HG02973 (cell line): ENCODE measurements at regions not wholly inside any gene's neighbourhood (a gene's known extent, or its start where the extent isn't known, plus 50 kb on each side); places are given as distances from the start of the nearest gene placed in this dataset.
A peak's percentile ranks its signal among the peaks of the same experiment; 100 is the strongest.

Source experiments
- ATAC-seq: cut with Tn5 transposase; IDR thresholded peaks from one replicate; pipeline ENCODE4 v1.9.1; 2021; ENCODE audit warnings: moderate library complexity; ENCODE audit not compliant: unreplicated experiment

GRCh38 chr1:80278936-80279335 lies 1272.4 kb upstream of the ADGRL4 start:
- no peak for ATAC-seq

- ATAC-seq: no peak
Measured at GRCh38 chr1:80274256-80274655, 1267.7 kb upstream of the ADGRL4 start.

GRCh38 chr1:80272495-80272894 lies 1266.0 kb upstream of the ADGRL4 start:
- no peak for ATAC-seq

- ATAC-seq: no peak
Measured at GRCh38 chr1:80258659-80259058, 1252.1 kb upstream of the ADGRL4 start.

- ATAC-seq: no peak
Measured at GRCh38 chr1:80251591-80251990, 1245.1 kb upstream of the ADGRL4 start.

DNA sequence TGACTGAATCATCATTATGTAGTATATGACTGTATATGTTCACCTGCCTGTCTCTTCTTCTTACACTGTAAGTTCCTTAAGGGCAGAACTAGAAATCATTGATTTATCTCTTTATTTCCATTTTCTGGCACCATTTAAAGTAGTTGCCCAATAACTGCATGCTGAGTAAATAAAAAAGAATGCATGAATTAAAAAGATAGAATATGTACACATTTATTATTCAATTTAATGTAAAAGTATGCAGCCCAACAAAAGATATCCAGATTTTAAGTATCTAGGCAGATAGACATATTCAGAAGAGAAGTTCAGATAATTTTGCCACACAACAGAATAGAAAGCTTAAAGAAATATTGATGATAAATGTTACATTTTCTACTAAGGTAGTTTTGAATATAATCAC lies 1244.6 kb upstream of the ADGRL4 start:
- no peak for ATAC-seq

DNA sequence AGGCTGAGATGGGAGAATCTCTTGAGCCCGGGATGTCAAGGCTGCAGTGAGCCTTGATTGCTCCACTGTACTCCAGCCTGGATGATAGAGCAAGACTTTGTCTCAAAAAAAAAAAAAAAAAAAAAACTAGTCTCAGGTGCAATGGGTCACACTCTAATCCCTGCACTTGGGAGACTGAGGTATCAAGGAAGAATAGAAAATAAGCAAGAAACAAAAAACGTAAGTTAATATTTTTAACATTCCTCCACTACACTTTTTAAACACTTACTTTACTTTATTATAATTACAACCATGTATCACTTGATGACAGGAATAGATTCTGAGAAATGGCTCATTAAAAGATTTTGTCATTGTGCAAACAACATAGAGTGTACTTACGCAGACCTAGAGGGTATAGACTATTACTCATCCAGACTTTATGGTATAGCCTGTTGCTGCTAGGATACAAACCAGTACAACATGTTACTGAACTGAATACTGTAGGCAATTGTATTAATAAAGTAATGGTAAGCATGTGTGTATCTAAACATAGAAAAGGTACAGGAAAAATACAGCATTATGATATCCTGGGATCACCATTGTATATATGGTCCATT lies 1244.1 kb upstream of the ADGRL4 start:
- ATAC-seq: no peak

DNA sequence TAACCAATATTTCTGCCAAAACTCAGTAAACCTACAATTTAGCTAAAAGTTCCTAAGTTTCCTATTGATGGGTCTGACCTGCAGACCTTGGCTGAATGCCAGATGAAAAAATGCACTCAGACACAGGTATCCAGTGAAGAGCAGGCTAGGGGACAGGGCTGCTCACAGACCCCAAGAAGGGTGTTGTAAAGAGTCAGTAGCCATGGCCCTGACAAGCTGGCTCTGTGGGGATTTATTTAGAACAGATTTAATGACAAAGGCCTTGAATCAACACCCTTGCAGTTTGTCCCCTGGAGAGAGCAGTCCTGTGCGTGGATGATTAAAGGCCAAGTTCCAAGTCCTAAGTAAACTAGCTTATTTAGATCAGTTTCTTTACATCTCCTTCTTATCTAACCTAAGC lies 1243.2 kb upstream of the ADGRL4 start:
- ATAC-seq: no peak

GRCh38 chr1:80248886-80249285 lies 1242.4 kb upstream of the ADGRL4 start:
- no peak for ATAC-seq

DNA sequence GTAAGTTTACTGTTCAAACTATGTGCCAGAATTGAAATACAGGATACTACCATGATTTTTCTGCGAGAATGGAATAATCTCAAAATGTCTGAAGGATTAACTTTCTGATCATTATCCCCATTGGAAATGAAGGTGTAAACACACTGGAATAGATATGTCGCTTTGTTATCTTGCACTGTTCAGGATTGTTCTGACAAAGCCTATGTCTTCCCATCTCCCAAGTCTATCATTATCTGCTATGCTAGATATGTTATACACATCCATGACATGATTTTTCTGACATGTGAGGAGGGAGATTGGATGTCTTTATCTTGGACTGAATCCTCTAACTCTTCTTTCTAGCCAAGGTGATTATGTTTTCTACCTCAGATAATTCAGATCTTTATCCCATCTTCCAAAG lies 1239.3 kb upstream of the ADGRL4 start:
- ATAC-seq: no peak

DNA sequence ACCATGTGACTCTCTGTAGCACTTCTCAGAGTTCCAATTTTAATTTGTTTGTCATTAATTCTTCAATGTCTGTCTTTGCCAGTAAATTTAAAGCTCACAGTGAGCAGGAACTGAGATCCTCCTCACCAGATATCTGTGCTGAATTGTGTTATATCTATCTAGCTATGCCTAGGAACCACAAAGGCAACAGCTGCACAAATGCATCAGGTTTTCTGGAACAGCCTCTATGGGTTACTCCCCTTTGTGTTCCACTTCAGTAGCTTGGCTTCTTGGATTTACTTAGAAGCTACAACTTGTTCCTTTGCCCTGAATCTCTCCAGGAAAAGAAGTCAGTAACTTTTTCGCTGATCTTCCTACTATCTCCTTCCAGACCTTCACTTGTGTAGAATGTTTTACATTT lies 1237.8 kb upstream of the ADGRL4 start:
- ATAC-seq: no peak

- ATAC-seq: no peak
Measured at GRCh38 chr1:80241566-80241965, 1235.0 kb upstream of the ADGRL4 start.

DNA sequence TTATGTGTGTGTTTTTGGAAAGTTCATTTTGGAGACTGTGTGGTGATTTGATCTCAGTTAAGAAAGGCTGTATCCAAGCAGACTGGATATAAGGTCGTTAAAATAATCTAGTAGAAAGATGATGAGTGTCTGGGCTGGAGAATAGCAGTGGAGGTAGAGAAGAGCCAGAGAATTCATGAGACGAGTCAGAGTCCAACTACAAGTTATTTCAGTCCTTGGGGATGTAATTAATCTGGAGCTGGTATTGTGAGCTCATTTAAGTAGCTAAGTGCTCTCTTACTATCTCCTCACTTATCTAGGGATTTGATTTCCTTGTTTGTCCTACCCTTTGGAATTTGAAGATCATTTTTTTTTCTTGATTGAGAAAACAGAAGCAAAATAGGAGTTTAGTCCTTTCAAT lies 1219.0 kb upstream of the ADGRL4 start:
- ATAC-seq: no peak

- no peak for ATAC-seq
Measured at GRCh38 chr1:80221319-80221718, 1214.8 kb upstream of the ADGRL4 start.

- ATAC-seq: peak; percentile 80
Measured at GRCh38 chr1:80218112-80218511, 1211.6 kb upstream of the ADGRL4 start.

- no peak for ATAC-seq
Measured at GRCh38 chr1:80217377-80217986, 1211.0 kb upstream of the ADGRL4 start.

DNA sequence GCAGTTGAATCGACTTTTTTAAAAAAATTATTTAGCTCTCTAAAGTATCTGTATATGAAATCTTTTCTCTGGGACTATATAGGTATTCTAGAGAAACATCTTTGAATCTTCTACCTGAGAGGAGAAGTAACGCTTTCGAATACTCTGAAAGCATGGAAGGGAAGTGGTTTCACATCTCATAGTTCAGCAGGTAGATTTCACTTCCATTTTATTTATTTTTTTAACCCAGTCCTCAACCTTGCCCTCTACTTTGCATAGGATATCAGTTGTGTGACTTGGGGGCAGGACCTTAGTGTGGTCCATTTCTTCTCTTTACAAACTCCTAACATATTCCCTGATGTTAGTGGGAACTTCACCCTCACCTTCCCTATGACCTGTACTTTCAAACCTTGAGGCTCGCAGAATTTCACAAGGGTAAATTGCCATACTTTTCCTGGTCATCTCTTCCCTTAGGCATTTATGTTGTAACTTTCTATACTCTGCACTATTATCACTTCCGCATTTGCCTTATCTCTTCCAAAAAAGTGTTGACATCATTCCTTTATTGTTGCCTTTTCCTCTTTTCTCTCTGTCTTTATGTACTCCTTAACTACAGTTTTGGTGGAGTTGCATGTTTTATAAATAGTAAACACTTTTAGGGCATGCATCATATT lies 1208.5 kb upstream of the ADGRL4 start:
- peak; percentile 61 for ATAC-seq

- ATAC-seq: no peak
Measured at GRCh38 chr1:80212948-80213347, 1206.4 kb upstream of the ADGRL4 start.

DNA sequence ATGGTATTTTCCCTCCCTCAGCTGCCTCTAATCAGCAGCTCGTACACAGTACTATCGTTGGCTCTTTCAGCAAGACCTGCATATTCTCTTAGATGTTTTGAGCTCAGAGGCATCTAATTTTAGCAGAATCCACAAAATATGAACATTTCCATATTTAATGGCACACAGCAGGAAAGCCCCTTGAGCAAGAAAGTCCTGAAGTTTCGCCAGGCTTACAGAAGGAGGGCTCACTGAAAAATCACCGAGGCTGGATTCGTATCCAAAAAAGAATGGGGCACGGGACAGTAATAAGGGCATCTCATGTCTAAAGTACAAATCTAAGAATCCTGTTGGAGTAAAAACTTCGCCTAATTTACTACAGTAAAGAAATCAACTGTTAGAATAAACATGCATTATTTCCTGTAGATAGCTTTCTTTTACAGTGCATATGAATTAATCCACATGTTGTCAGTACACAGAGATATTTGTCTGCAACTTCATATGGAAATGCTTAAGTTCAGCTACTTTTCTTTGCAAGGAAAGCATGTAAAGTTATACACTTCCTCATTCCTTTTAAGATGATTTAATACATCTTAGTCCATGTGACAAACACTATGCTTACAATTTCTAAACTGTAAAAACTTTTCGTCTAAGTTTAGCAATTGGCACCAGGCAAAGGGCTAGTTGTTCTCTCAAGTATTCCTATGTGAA lies 1205.3 kb upstream of the ADGRL4 start:
- ATAC-seq: no peak

GRCh38 chr1:80202118-80202517 lies 1195.6 kb upstream of the ADGRL4 start:
- no peak for ATAC-seq

DNA sequence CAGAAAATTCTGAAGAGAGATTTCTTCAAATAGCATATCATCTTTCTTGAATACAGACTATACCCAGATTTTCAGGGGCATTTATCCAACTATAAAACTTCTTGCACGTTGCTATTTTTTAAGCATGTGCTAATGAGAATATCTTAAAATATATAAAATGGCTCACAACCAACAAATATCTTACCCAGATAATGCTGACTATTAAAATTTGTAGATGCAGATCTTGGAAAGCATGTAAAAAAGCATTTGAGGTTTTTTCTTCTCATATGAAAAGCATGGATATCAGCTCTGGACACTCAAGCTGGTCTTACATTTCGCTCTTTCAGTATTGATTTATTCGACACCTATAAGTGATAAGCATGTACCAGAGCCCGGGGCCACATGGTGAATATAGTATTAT lies 1187.7 kb upstream of the ADGRL4 start:
- ATAC-seq: no peak

DNA sequence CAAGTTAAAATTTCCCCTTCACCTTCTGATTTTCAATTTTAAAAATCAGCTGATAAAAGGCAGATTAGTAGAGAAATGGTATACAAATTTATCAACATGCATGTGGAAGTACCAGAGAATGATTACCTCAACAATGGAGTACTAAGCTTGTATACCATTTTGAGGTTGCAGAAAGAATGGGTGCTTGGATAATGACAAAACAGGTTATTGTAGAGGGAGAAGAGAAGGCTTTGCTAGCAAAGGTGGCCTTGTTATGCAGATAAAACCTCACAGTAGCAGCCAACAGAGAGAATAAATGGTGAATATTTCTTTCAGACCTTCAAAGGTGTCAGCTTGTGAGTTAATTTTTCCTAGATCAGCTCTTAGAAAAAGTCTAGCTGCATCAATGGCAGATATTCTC lies 1174.9 kb upstream of the ADGRL4 start:
- ATAC-seq: no peak
